ENCODE measurements at regions not wholly inside any gene's neighbourhood (a gene's known extent, or its start where the extent isn't known, plus 50 kb on each side); places are given as distances from the start of the nearest gene placed in this dataset.

DNA sequence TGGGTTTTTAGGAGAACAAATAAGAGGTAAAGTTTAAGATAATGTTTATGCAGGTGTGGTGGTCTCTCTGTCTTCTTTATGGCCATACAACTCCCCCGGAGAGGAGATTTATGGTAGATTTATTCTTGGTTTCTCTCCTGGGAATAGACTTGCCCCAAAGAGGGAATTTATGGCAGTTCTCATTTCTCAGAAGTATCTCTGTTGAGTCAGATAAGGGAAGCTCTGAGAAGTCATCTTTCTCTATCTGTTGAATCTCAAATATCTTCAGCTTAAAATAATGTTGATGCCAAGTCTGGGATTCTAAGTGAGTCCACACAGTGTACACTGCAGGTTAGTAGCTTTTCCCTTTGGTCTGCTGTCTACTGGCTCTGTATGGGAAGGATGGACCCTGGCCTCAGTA, 276.4 kb upstream of the PLET1 start:
- intact Hi-C loops (cut with micrococcal nuclease): no loop called here
- ATAC-seq (ENCODE audit: low read depth) (no peak), DNase-seq (no peak)
- no peak overlapping the region for H3K4me3 ChIP-seq (ENCODE audit: insufficient read depth, low read depth, low read length)
- no CpG with 5 or more reads among the region's 1 CpG for WGBS, 2 experiments (ENCODE audit: extremely low coverage in 2 of 2, insufficient read length in 1 of 2)
- BruUV-seq (replicated peaks): no TSS peak
- H3K9me3 ChIP-seq (ENCODE audit: control insufficient read depth, insufficient read depth, low read length): no peaks in the 10 kb centered on the region
- H2AK9ac ChIP-seq (replicated peaks; ENCODE audit: low read depth, low read length, poor library complexity): no peak overlapping the region
- H3K36me3 ChIP-seq (ENCODE audit: control insufficient read depth, insufficient read depth, low read length): no peaks in the 10 kb centered on the region
- no peak overlapping the region for H3K23ac ChIP-seq (ENCODE audit: low read depth, low read length)
- H2AK5ac ChIP-seq (ENCODE audit: low read depth, low read length): no peak overlapping the region
- H3K4ac ChIP-seq (ENCODE audit: low read depth, low read length): no peak overlapping the region
- no peak overlapping the region for H3K9ac ChIP-seq (ENCODE audit: low read depth, low read length)
- no peaks in the 10 kb centered on the region for H3K9me1 ChIP-seq (ENCODE audit: insufficient read depth, low read length)
- no peaks in the 10 kb centered on the region for H3K4me1 ChIP-seq (ENCODE audit: control insufficient read depth, insufficient read depth, low read length)
- H4K5ac ChIP-seq (ENCODE audit: low read depth, low read length): no peak overlapping the region
- H3K79me1 ChIP-seq (ENCODE audit: low read depth in 1 of 2, low read length in 2 of 2): no peaks in the 10 kb centered on the region
- H4K91ac ChIP-seq (ENCODE audit: insufficient read depth, low read depth, low read length): no peak overlapping the region
- H2BK15ac ChIP-seq (ENCODE audit: low read depth, low read length): no peak overlapping the region
- peaks cover 10% of the 10 kb centered on the region for H3K27me3 ChIP-seq (ENCODE audit: control insufficient read depth, insufficient read depth, low read length)
- H3K14ac ChIP-seq (replicated peaks; ENCODE audit: low read depth, low read length): no peak overlapping the region
- H2BK5ac ChIP-seq (ENCODE audit: low read depth, low read length, poor library complexity, severe bottlenecking): no peak overlapping the region
- ChIA-PET CTCF (interaction anchor here (2.1 kb wide), 1 partner anchor 19 kb away, joined by 8 read pairs; no protein-coding TSS in a partner anchor), POLR2A (ENCODE audit: unreplicated experiment) (no interaction called here)
- no peak overlapping the region for H3K27ac ChIP-seq (ENCODE audit: insufficient read depth, low read length)
- H2BK120ac ChIP-seq (ENCODE audit: low read depth, low read length): no peak overlapping the region
- dilution Hi-C loops (cut with HindIII; ENCODE audit: low sequenced_read_pairs, unreplicated experiment): no loop called here
- no peak overlapping the region for H4K8ac ChIP-seq (ENCODE audit: low read depth in 2 of 2, low read length in 2 of 2)
- no peaks in the 10 kb centered on the region for H4K20me1 ChIP-seq (ENCODE audit: insufficient read depth, low read length)
- TF ChIP-seq MAFK (IDR thresholded peaks at IDR 0.05; ENCODE audit: low read depth, low read length) (no peak), RAD21 (IDR thresholded peaks at IDR 0.05; ENCODE audit: low read length) (no peak), CTCF (conservative IDR thresholded peaks at IDR 0.05; ENCODE audit: low read depth, low read length) (no peak), CHD1 (IDR thresholded peaks at IDR 0.05; ENCODE audit: low read depth, low read length) (no peak), ELK1 (IDR thresholded peaks at IDR 0.05; ENCODE audit: borderline replicate concordance, low read depth, low read length) (no peak), POLR2A (IDR thresholded peaks at IDR 0.05; ENCODE audit: low read depth, low read length) (no peak), RCOR1 (IDR thresholded peaks at IDR 0.05; ENCODE audit: insufficient replicate concordance, low read length) (no peak), RFX5 (IDR thresholded peaks at IDR 0.05; ENCODE audit: low read depth, low read length) (no peak), CEBPB (IDR thresholded peaks at IDR 0.05; ENCODE audit: low read depth, low read length) (no peak), MAZ (IDR thresholded peaks at IDR 0.05; ENCODE audit: borderline replicate concordance, low read depth, low read length) (no peak), FOS (IDR thresholded peaks at IDR 0.05; ENCODE audit: low read depth, low read length) (no peak), NFE2L2 (IDR thresholded peaks at IDR 0.05; ENCODE audit: low read depth, low read length) (no peak)
- in situ Hi-C loops (cut with MboI; ENCODE audit: low sequenced_read_pairs): no loop called here
- no peak overlapping the region for H3K56ac ChIP-seq (ENCODE audit: extremely low read depth, insufficient read depth, low read length)
- no peak overlapping the region for H2AFZ ChIP-seq (replicated peaks; ENCODE audit: low read length, poor library complexity)
- H3K18ac ChIP-seq (ENCODE audit: low read depth, low read length): no peak overlapping the region
- H2BK20ac ChIP-seq (ENCODE audit: low read depth, low read length): no peak overlapping the region
- no peak overlapping the region for H3K4me2 ChIP-seq (ENCODE audit: low read depth, low read length)
